Endothelial cell (in vitro differentiated cells): ENCODE measurements at regions not wholly inside any gene's neighbourhood (a gene's known extent, or its start where the extent isn't known, plus 50 kb on each side); places are given as distances from the start of the nearest gene placed in this dataset.

Experiments
- DNase-seq: peaks from one replicate; pipeline ENCODE4 v3.0.0; 2021; ENCODE audit warnings: low spot score
- H3K27ac Mint-ChIP-seq: one replicate; pipeline ENCODE4 v1.8.0; 2021; ENCODE audit warnings: mixed read lengths, inconsistent platforms; ENCODE audit not compliant: unreplicated experiment
- H3K27me3 Mint-ChIP-seq: one replicate; pipeline ENCODE4 v1.8.0; 2021; ENCODE audit warnings: mild to moderate bottlenecking, moderate library complexity, mixed read lengths, inconsistent platforms; ENCODE audit not compliant: unreplicated experiment
- H3K36me3 Mint-ChIP-seq: one replicate; pipeline ENCODE4 v1.8.0; 2021; ENCODE audit warnings: mild to moderate bottlenecking, low read depth, mixed read lengths, inconsistent platforms; ENCODE audit not compliant: unreplicated experiment
- H3K4me1 Mint-ChIP-seq: one replicate; pipeline ENCODE4 v1.8.0; 2021; ENCODE audit warnings: mild to moderate bottlenecking, mixed read lengths, inconsistent platforms; ENCODE audit not compliant: unreplicated experiment
- H3K4me3 Mint-ChIP-seq: one replicate; pipeline ENCODE4 v1.8.0; 2021; ENCODE audit warnings: mild to moderate bottlenecking, mixed read lengths, inconsistent platforms; ENCODE audit not compliant: unreplicated experiment
- H3K9me3 Mint-ChIP-seq: one replicate; pipeline ENCODE4 v1.8.0; 2021; ENCODE audit warnings: mixed read lengths, inconsistent platforms; ENCODE audit not compliant: unreplicated experiment
- CTCF ChIP-seq: fragments of 200-600 bp; sonication (generic); IDR thresholded peaks from one replicate; pipeline ENCODE4 v1.5.0; 2021; ENCODE audit warnings: antibody characterized with exemption; ENCODE audit not compliant: unreplicated experiment

GRCh38 chr2:139798391-139798790 lies 1018.2 kb upstream of the NXPH2 start:
- TF ChIP-seq CTCF: no peak
- Mint-ChIP-seq H3K4me1 (peaks cover 7% of the 10 kb centered on the region), H3K27me3 (no peaks in the 10 kb centered on the region), H3K9me3 (no peaks in the 10 kb centered on the region), H3K4me3 (no peak overlapping the region), H3K27ac (no peak overlapping the region), H3K36me3 (no peaks in the 10 kb centered on the region)
- no peak for DNase-seq

DNA sequence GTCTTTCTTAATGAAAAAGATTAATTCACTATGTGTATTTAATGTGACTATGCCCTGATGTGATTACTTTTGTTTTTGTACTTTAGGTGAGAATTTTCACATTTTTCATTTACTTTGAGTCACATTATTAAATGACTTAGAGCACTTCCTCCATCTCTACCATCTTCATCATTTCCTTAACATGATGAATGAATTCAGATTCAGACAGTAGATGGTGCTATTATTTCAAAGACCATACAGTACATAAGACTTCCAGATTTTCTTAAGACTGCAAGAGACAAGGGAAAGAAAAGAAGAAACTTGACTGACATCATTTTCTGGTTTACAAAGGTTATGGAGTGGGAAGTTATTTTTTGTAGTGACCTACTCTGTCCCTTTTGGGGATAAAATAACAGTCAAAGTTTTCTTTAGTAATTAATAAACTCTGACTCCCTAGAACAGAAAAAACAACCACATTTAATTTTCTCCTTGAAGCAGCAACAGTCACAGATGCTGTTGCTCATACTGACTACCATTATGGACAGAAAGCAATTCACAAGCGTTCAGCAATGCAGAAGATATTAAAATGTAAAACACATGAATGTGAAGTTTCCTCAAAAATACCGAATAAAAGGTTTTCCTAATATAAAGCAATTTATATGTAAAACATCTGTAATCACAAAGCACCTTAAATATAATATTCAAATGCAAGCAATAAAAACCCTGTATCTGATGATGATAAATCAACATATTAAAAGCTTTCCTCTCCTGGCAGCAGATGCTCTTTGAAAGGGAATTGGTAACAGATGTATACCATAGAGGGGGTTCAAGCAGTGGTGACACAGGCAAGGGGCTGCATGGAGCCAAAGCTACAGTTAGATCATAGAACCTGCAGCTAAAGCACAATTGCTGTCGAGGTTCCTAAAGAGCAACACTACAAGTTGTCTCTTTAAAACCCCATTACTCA lies 1010.9 kb upstream of the NXPH2 start:
- DNase-seq: no peak
- Mint-ChIP-seq H3K27ac (no peak overlapping the region), H3K9me3 (no peaks in the 10 kb centered on the region), H3K36me3 (no peaks in the 10 kb centered on the region), H3K27me3 (no peaks in the 10 kb centered on the region), H3K4me3 (no peak overlapping the region), H3K4me1 (peaks cover 3% of the 10 kb centered on the region)
- no peak for TF ChIP-seq CTCF

DNA sequence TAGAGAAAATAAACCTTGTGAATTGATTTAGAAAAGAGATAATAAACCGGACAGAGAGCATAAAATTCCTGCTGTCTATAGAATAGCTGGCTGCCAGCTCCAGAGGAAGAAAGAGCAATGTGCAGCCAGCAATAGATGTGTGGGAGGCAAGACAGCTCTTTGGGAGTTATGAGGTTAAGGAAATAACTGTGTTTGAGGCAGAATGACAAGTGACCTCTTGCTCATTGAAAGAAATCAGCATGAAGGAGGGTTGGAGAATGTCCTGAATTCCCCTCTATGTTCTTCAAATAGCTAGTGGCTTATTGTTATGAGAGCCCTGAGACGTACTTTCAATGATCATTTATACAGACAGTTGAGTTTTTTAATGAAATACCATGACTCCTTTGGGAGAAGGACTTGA lies 1009.9 kb upstream of the NXPH2 start:
- no peak overlapping the region for H3K27ac Mint-ChIP-seq

DNA sequence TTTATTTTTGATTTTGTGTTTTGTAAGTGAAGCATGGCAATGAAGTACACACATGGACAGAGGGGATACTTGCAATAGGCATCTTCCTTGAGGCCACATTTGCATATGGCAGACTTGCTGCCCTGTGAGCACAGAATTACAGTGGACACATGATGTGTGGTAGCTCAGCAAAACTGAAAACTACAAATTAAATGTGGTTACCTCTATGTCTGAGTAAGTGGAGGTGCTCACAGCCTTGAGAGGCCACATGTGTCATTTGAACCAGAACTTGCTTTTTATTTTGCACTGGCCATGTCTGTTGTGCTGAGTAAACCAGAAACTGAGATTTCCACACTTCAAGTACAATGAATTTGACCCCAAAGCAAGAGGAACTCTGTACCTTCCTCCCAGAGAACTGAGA lies 998.5 kb upstream of the NXPH2 start:
- H3K36me3 Mint-ChIP-seq: no peaks in the 10 kb centered on the region
- no peaks in the 10 kb centered on the region for H3K9me3 Mint-ChIP-seq
- DNase-seq: no peak
- TF ChIP-seq CTCF: no peak
- no peak overlapping the region for H3K4me3 Mint-ChIP-seq
- H3K27ac Mint-ChIP-seq: no peak overlapping the region
- H3K4me1 Mint-ChIP-seq: peaks cover 3% of the 10 kb centered on the region
- H3K27me3 Mint-ChIP-seq: no peaks in the 10 kb centered on the region

More for the DNA sequence above, 1009.9 kb upstream of the NXPH2 start:
- Mint-ChIP-seq H3K4me1 (peaks cover 1% of the 10 kb centered on the region), H3K9me3 (no peaks in the 10 kb centered on the region), H3K27me3 (no peaks in the 10 kb centered on the region), H3K36me3 (no peaks in the 10 kb centered on the region), H3K4me3 (no peak overlapping the region)
- no peak for TF ChIP-seq CTCF
- DNase-seq: no peak

DNA sequence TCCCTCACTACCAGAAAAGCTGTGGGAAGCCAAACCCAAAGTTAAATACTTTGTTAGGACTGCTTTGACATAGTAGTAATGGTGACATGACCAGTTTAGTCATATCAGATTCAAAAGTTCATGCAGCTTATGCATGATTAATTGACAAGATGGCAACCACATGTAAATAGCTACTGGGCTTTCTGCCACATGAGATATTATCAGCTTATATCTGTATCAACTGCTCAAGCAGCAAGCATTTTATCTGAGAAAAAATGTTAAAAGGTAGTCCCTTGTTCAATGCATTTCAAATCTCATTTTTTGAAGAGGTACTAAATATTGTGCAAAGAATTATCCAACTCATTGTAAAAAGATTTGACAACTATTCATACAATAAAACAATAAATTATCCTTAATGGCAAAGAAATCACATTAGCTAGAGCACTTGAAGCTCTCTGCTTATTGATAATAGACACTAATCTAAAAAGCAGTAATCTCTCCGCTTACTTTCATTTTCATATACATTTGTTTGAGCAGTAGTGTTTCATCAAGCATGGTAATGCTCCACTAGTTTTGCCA lies 993.6 kb upstream of the NXPH2 start:
- no peaks in the 10 kb centered on the region for H3K4me1 Mint-ChIP-seq
- H3K36me3 Mint-ChIP-seq: no peaks in the 10 kb centered on the region
- no peaks in the 10 kb centered on the region for H3K27me3 Mint-ChIP-seq
- H3K4me3 Mint-ChIP-seq: no peak overlapping the region
- TF ChIP-seq CTCF: no peak
- no peak overlapping the region for H3K27ac Mint-ChIP-seq
- DNase-seq: no peak
- no peaks in the 10 kb centered on the region for H3K9me3 Mint-ChIP-seq
